Ishikawa (cell line): ENCODE measurements at regions not wholly inside any gene's neighbourhood (a gene's known extent, or its start where the extent isn't known, plus 50 kb on each side); places are given as distances from the start of the nearest gene placed in this dataset.

Experiments
- CEBPB ChIP-seq: IDR thresholded peaks from 2 replicates; pipeline ENCODE4 v1.6.1; 2012
- CREB1 ChIP-seq: IDR thresholded peaks from 2 replicates; pipeline ENCODE4 v1.6.1; 2012; ENCODE audit warnings: low read depth
- EGR1 ChIP-seq: IDR thresholded peaks from 2 replicates; pipeline ENCODE4 v1.6.1; 2012
- EP300 ChIP-seq: IDR thresholded peaks from 2 replicates; pipeline ENCODE4 v1.6.1; 2012; ENCODE audit warnings: borderline replicate concordance
- FOXM1 ChIP-seq: IDR thresholded peaks from 2 replicates; pipeline ENCODE4 v1.6.1; 2012; ENCODE audit warnings: low read depth, borderline replicate concordance
- NFIC ChIP-seq: IDR thresholded peaks from 2 replicates; pipeline ENCODE4 v1.6.1; 2012
- RAD21 ChIP-seq: IDR thresholded peaks from 2 replicates; pipeline ENCODE4 v1.6.1; 2012; ENCODE audit warnings: low read depth
- TAF1 ChIP-seq: IDR thresholded peaks from 2 replicates; pipeline ENCODE4 v1.6.1; 2012; ENCODE audit warnings: low read depth, mild to moderate bottlenecking
- TCF12 ChIP-seq: IDR thresholded peaks from 2 replicates; pipeline ENCODE4 v1.6.1; 2012; ENCODE audit warnings: low read depth
- TEAD4 ChIP-seq: IDR thresholded peaks from 2 replicates; pipeline ENCODE4 v1.6.1; 2012
- USF1 ChIP-seq: IDR thresholded peaks from 2 replicates; pipeline ENCODE4 v1.6.1; 2012
- YY1 ChIP-seq: IDR thresholded peaks from 2 replicates; pipeline ENCODE4 v1.6.1; 2012; ENCODE audit warnings: low read depth
- ZBTB7A ChIP-seq: IDR thresholded peaks from 2 replicates; pipeline ENCODE4 v1.6.1; 2012; ENCODE audit warnings: low read depth
- TF ChIP-seq, protein P1 (sequence below): IDR thresholded peaks from 2 replicates; pipeline ENCODE4 v1.6.1; 2012; ENCODE audit warnings: low read depth, mild to moderate bottlenecking
- TF ChIP-seq, protein P2 (sequence below): IDR thresholded peaks from 2 replicates; pipeline ENCODE4 v1.6.1; 2012

DNA sequence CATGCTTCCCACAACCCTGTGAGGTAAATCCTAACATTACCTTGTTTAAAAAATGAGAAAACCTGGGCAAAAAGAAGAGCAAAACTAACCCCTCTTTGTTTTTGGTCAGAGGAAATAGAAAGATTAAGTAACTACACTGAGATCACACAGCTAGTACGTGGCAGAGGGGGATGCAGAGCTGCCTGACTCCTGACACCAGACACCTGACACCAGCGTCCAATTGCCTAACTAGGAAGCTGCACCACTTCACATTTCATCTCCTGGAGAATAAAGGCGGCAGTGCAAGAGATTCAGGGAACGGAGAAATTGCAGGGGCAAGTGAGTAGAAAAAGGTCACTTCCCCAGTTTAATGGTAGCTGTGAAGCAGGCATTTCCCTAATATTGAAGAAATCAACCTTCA is 229.3 kb upstream of the PTBP2 start:
- TF ChIP-seq, protein P1, sequence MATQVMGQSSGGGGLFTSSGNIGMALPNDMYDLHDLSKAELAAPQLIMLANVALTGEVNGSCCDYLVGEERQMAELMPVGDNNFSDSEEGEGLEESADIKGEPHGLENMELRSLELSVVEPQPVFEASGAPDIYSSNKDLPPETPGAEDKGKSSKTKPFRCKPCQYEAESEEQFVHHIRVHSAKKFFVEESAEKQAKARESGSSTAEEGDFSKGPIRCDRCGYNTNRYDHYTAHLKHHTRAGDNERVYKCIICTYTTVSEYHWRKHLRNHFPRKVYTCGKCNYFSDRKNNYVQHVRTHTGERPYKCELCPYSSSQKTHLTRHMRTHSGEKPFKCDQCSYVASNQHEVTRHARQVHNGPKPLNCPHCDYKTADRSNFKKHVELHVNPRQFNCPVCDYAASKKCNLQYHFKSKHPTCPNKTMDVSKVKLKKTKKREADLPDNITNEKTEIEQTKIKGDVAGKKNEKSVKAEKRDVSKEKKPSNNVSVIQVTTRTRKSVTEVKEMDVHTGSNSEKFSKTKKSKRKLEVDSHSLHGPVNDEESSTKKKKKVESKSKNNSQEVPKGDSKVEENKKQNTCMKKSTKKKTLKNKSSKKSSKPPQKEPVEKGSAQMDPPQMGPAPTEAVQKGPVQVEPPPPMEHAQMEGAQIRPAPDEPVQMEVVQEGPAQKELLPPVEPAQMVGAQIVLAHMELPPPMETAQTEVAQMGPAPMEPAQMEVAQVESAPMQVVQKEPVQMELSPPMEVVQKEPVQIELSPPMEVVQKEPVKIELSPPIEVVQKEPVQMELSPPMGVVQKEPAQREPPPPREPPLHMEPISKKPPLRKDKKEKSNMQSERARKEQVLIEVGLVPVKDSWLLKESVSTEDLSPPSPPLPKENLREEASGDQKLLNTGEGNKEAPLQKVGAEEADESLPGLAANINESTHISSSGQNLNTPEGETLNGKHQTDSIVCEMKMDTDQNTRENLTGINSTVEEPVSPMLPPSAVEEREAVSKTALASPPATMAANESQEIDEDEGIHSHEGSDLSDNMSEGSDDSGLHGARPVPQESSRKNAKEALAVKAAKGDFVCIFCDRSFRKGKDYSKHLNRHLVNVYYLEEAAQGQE, result no peak
- TF ChIP-seq TCF12 (no peak), TAF1 (no peak), YY1 (no peak), CREB1 (no peak), RAD21 (no peak), EP300 (no peak), NFIC (no peak), TEAD4 (no peak), ZBTB7A (no peak), USF1 (no peak), CEBPB (no peak), FOXM1 (no peak), EGR1 (no peak)
- TF ChIP-seq, protein P2, sequence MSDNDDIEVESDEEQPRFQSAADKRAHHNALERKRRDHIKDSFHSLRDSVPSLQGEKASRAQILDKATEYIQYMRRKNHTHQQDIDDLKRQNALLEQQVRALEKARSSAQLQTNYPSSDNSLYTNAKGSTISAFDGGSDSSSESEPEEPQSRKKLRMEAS, result no peak

DNA sequence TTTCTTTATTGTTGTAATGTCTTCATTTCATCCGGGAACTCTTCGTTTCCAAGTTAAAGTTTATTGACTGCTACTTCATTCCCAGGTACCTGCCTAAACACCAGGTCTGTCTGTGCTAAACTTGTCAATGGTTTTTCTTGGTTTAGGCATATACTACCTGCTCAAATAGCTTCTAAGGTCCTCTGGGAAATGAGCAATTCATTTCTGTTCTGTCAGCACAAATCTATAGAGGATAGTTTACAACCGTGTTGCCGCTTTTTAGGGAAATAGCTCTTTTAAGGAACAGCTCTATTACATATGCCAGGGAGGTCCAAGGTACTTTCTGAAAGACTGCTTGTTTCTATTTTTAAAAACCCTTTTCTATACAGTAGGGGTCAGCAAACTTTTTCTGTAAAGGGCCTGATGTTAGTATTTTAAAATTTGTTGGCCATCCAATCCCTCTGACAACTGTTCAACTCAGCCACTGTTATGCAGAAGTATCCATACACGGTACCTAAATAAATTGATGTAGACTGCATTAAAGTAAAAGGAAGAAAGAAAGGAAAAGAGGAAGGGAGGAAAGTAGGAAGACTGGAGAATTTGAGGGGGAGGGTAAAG is 222.7 kb upstream of the PTBP2 start:
- no peak for TF ChIP-seq TAF1
- TF ChIP-seq USF1, result no peak
- TF ChIP-seq, protein P1, result no peak
- TF ChIP-seq NFIC, result no peak
- no peak for TF ChIP-seq YY1
- no peak for TF ChIP-seq EP300
- no peak for TF ChIP-seq RAD21
- no peak for TF ChIP-seq CREB1
- no peak for TF ChIP-seq CEBPB
- TF ChIP-seq TCF12, result no peak
- TF ChIP-seq, protein P2, result no peak
- TF ChIP-seq FOXM1, result no peak
- no peak for TF ChIP-seq ZBTB7A
- TF ChIP-seq TEAD4, result no peak

- TF ChIP-seq YY1 (no peak), CEBPB (no peak), ZBTB7A (no peak), RAD21 (no peak), TEAD4 (no peak), TCF12 (no peak), NFIC (no peak), TAF1 (no peak), EP300 (no peak), USF1 (no peak), CREB1 (no peak), FOXM1 (no peak)
- TF ChIP-seq, protein P1, result no peak
Observed at GRCh38 chr1:96508233-96508632, 213.4 kb upstream of the PTBP2 start.

DNA sequence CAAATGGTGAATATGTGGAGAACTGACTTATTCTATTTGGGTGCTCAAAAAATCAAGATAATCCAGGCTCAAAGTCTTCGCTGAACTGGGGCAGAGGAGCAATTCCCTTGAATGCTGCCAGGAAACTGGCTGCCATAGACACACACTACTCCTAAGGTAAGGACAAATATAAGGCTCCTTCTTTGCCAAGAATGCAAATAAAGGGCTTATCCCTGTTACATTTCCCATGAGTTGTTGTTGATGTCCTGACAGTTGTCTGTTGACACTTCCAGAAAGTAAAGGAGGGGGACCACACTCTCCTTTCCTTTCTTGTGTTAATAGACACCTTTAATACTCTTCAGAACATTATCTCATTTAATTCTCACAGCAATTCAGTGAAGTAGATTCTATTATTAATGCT is 212.2 kb upstream of the PTBP2 start:
- TF ChIP-seq TCF12 (no peak), EP300 (no peak), RAD21 (no peak), TEAD4 (no peak), TAF1 (no peak)
